K562 (cell line): ENCODE measurements at regions not wholly inside any gene's neighbourhood (a gene's known extent, or its start where the extent isn't known, plus 50 kb on each side); places are given as distances from the start of the nearest gene placed in this dataset.

Experiments
- ATAC-seq: fragments of 200-7000 bp; cut with Tn5 transposase; 3 replicates; pipeline ENCODE4 v1.9.1; 2020; ENCODE audit warnings: moderate library complexity
- BruUV-seq: library from RNA; stranded (reverse); fragments of 400-500 nt; replicated peaks from 2 replicates; lab custom pipeline; 2021; lab: Mats Ljungman, UMichigan
- CTCF ChIA-PET: fragments of 300-600 bp; formaldehyde crosslinking; extraction: SDS; loops from one replicate; lab custom pipeline; 2021; ENCODE audit warnings: low intra/inter-chr PET ratio; lab: Yijun Ruan, JAX
- POLR2A ChIA-PET: fragments of 300-600, 350-650 bp; sonication (Branson Sonifier 250); formaldehyde crosslinking; extraction: SDS; loops from one replicate; lab custom pipeline; 2021; ENCODE audit warnings: antibody characterized with exemption, inconsistent platforms; lab: Yijun Ruan, JAX
- DNase-seq, 4 experiments: peaks; one replicate each; pipeline versions ENCODE4 v3.0.0 to v3.0.0-alpha.2; 2011 to 2018; ENCODE audit warnings: low spot score in 3 of 4, mixed read lengths in 3 of 4; ENCODE audit errors: extremely low read depth in 1 of 4
- FAIRE-seq: peaks from 2 replicates; lab custom pipeline; 2011; peaks lifted over from hg19 to GRCh38; lab: Jason Lieb, UNC
- H2AFZ ChIP-seq: 2 replicates; pipeline ENCODE4 v1.6.0; 2011; ENCODE audit warnings: low read depth, low read length, control low read depth, inconsistent platforms
- H3K27ac ChIP-seq: fragments of 200-600 bp; 3 replicates; pipeline ENCODE4 v1.8.0; 2011; ENCODE audit warnings: low read depth, mild to moderate bottlenecking, control low read depth, inconsistent platforms, low read length, moderate library complexity, mixed read lengths; ENCODE audit errors: extremely low read depth
- H3K27me3 ChIP-seq, 2 experiments: fragments of 300-600 bp in 1 of 2; 2 replicates in 1 of 2; 3 replicates in 1 of 2; pipeline versions ENCODE4 v1.6.0 to v1.8.0; 2011; ENCODE audit warnings: inconsistent platforms in 2 of 2, low read length in 2 of 2, mild to moderate bottlenecking in 1 of 2, mixed read lengths in 1 of 2, moderate library complexity in 1 of 2; ENCODE audit not compliant: control insufficient read depth in 2 of 2, insufficient read depth in 2 of 2
- H3K36me3 ChIP-seq: fragments of 300-600 bp; 3 replicates; pipeline ENCODE4 v1.8.0; 2011; ENCODE audit warnings: mild to moderate bottlenecking, low read length, inconsistent platforms; ENCODE audit not compliant: control insufficient read depth, insufficient read depth
- H3K4me1 ChIP-seq, 2 experiments: fragments of 200-600 bp in 1 of 2; replicated peaks in 1 of 2; 2 replicates in 1 of 2; 3 replicates in 1 of 2; pipeline versions ENCODE4 v1.5.1 to v1.8.0; 2011; ENCODE audit warnings: inconsistent platforms in 2 of 2, low read length in 2 of 2, mild to moderate bottlenecking in 1 of 2, mixed read lengths in 1 of 2, moderate library complexity in 1 of 2; ENCODE audit not compliant: control insufficient read depth in 2 of 2, insufficient read depth in 2 of 2
- H3K4me2 ChIP-seq: 2 replicates; pipeline ENCODE4 v1.6.1; 2011; ENCODE audit warnings: low read length, control low read depth, inconsistent platforms, mixed read lengths; ENCODE audit not compliant: insufficient read depth
- H3K4me3 ChIP-seq: fragments of 200-600 bp; sonication (generic), shearing (Covaris generic); 2 replicates; pipeline ENCODE4 v1.5.1; 2016; ENCODE audit warnings: control low read depth, inconsistent platforms
- H3K79me2 ChIP-seq: fragments of 200-600 bp; 3 replicates; pipeline ENCODE4 v1.8.0; 2011; ENCODE audit warnings: low read length, inconsistent platforms; ENCODE audit not compliant: control insufficient read depth, insufficient read depth
- H3K9ac ChIP-seq, 2 experiments: 2 replicates each; pipeline versions ENCODE4 v1.6.0 to v1.6.1; 2011; ENCODE audit warnings: low read depth in 2 of 2, low read length in 2 of 2, control low read depth in 1 of 2, inconsistent platforms in 1 of 2, mild to moderate bottlenecking in 1 of 2, mixed read lengths in 1 of 2; ENCODE audit not compliant: insufficient read depth in 1 of 2
- H3K9me1 ChIP-seq: one replicate; pipeline ENCODE4 v1.6.0; 2011; ENCODE audit warnings: inconsistent platforms, mild to moderate bottlenecking, low read length, moderate library complexity; ENCODE audit not compliant: control insufficient read depth, insufficient read depth
- H3K9me3 ChIP-seq: replicated peaks from 2 replicates; pipeline ENCODE4 v1.5.1; 2011; ENCODE audit warnings: low read depth, low read length, inconsistent platforms; ENCODE audit not compliant: control insufficient read depth, insufficient read depth
- H4K20me1 ChIP-seq: replicated peaks from 2 replicates; pipeline ENCODE4 v1.6.1; 2011; ENCODE audit warnings: low read length, inconsistent platforms, mixed read lengths; ENCODE audit not compliant: control insufficient read depth, insufficient read depth
- ATF3 ChIP-seq, 2 experiments: fragments of 450-650 bp in 1 of 2; sonication (generic) in 1 of 2; formaldehyde crosslinking in 1 of 2; IDR thresholded peaks in 1 of 2; conservative IDR thresholded peaks in 1 of 2; 2 replicates each; pipeline versions ENCODE4 v1.6.1 to v1.8.1; 2016 to 2023; ENCODE audit warnings: mild to moderate bottlenecking in 2 of 2, moderate library complexity in 2 of 2, inconsistent platforms in 1 of 2, missing genetic modification reagents in 1 of 2
- ELF1 ChIP-seq: fragments of 200-800 bp; sonication (Bioruptor generic); IDR thresholded peaks from 2 replicates; pipeline ENCODE4 v1.6.1; 2016; ENCODE audit warnings: missing genetic modification characterization, missing compliant biosample characterization
- ETS2 ChIP-seq: IDR thresholded peaks from 2 replicates; pipeline ENCODE4 v1.6.1; 2016; ENCODE audit warnings: borderline replicate concordance, missing genetic modification characterization, mild to moderate bottlenecking, moderate library complexity, missing compliant biosample characterization; ENCODE audit not compliant: poor library complexity, severe bottlenecking
- MLX ChIP-seq, 2 experiments: fragments of 450-650 bp in 1 of 2; sonication (generic) in 1 of 2; formaldehyde crosslinking; conservative IDR thresholded peaks; 2 replicates each; pipeline versions ENCODE4 v1.4.0 to v1.8.1; 2020 to 2022; ENCODE audit warnings: mild to moderate bottlenecking in 1 of 2, missing genetic modification reagents in 1 of 2
- WGBS: fragments of 100-300 bp; shearing (Covaris generic); methylation state at CpG from one replicate; pipeline ENCODE4 v1.1.6; 2016; ENCODE audit warnings: low coverage, mixed read lengths; ENCODE audit not compliant: insufficient coverage; ENCODE audit errors: missing lambda C conversion rate; 5-methylcytosine and 5-hydroxymethylcytosine counted together
- in situ Hi-C: fragments of 300-500 bp; cut with MboI; formaldehyde crosslinking; loops from 4 replicates; pipeline ENCODE4 v1.15.0; 2018; ENCODE audit warnings: inconsistent platforms, mixed read lengths
- intact Hi-C: fragments of 100-400 bp; cut with micrococcal nuclease; formaldehyde crosslinking; loops from 2 replicates; pipeline ENCODE4 v1.14.2; 2022
- TF ChIP-seq, protein P1 (sequence below): sonication (generic); formaldehyde crosslinking; IDR thresholded peaks from 2 replicates; pipeline ENCODE4 v1.8.0; 2022; ENCODE audit warnings: missing genetic modification reagents, mild to moderate bottlenecking, borderline replicate concordance
- TF ChIP-seq, protein P2 (sequence below): fragments of 250-450 bp; sonication (Bioruptor Pico); IDR thresholded peaks from 2 replicates; pipeline ENCODE4 v1.5.0; 2022; ENCODE audit warnings: mild to moderate bottlenecking

GRCh38 chr2:217471319-217471718, 531.5 kb downstream of the TNS1 start:
- H3K4me3 ChIP-seq: no peak overlapping the region
- H3K4me2 ChIP-seq: no peak overlapping the region
- CTCF ChIA-PET: no interaction called here
- H3K9me1 ChIP-seq: no peaks in the 10 kb centered on the region
- H3K9ac ChIP-seq: no peak overlapping the region
- no peak for DNase-seq
- no peak for FAIRE-seq
- H3K27me3 ChIP-seq: no peaks in the 10 kb centered on the region
- no peaks in the 10 kb centered on the region for H3K4me1 ChIP-seq
- no peak for ATAC-seq
- no peaks in the 10 kb centered on the region for H3K9me3 ChIP-seq
- H3K27ac ChIP-seq: no peak overlapping the region
- no TSS peak for BruUV-seq
- intact Hi-C loops (no loop called here), in situ Hi-C loops (no loop called here)
- H2AFZ ChIP-seq: no peak overlapping the region
- H3K79me2 ChIP-seq: no peaks in the 10 kb centered on the region
- no peaks in the 10 kb centered on the region for H4K20me1 ChIP-seq
- POLR2A ChIA-PET: no interaction called here
- TF ChIP-seq, protein P1, sequence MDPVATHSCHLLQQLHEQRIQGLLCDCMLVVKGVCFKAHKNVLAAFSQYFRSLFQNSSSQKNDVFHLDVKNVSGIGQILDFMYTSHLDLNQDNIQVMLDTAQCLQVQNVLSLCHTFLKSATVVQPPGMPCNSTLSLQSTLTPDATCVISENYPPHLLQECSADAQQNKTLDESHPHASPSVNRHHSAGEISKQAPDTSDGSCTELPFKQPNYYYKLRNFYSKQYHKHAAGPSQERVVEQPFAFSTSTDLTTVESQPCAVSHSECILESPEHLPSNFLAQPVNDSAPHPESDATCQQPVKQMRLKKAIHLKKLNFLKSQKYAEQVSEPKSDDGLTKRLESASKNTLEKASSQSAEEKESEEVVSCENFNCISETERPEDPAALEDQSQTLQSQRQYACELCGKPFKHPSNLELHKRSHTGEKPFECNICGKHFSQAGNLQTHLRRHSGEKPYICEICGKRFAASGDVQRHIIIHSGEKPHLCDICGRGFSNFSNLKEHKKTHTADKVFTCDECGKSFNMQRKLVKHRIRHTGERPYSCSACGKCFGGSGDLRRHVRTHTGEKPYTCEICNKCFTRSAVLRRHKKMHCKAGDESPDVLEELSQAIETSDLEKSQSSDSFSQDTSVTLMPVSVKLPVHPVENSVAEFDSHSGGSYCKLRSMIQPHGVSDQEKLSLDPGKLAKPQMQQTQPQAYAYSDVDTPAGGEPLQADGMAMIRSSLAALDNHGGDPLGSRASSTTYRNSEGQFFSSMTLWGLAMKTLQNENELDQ (CRISPR knock-in tag): no peak
- H3K36me3 ChIP-seq: no peaks in the 10 kb centered on the region
- 14% methylated on average over 1 of the region's 1 CpG for WGBS

DNA sequence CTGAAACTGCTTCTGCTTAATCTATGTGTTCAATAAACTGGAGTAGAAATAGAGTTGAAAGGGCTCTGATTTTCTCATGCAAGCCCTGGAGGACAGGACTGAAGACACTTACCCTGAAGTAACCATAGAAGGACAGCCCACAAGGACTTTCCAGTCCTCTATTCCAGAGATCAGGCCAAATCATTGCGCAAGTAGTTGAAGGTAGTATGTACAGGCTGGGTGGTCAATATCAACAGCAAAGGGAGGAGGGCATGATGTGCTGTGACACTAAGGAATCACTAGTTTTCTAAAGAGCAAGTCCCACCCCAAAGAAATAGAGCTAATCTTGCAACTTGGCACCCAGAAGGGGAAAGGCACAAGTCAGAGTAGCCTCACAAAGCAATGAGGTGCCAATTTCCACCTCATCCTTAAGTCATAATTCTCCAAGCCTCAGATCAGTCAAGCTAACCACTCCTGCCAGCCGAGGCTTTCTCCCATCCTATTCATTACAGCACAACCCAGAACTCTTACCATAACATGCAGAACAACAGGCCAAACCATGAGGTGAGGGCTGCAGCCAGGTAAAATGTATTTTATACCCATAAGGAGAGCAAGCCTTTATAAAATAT, 533.5 kb downstream of the TNS1 start:
- Histone ChIP-seq H3K9me3 (no peaks in the 10 kb centered on the region), H3K27ac (no peak overlapping the region), H3K4me2 (no peak overlapping the region), H3K9me1 (no peaks in the 10 kb centered on the region), H3K9ac (no peak overlapping the region), H3K4me3 (no peak overlapping the region), H3K4me1 (no peaks in the 10 kb centered on the region), H2AFZ (no peak overlapping the region), H3K36me3 (no peaks in the 10 kb centered on the region), H3K79me2 (no peaks in the 10 kb centered on the region), H3K27me3 (no peaks in the 10 kb centered on the region), H4K20me1 (no peaks in the 10 kb centered on the region)
- no peak for ATAC-seq
- 0% methylated on average over 2 of the region's 2 CpGs for WGBS
- ChIA-PET CTCF (no interaction called here), POLR2A (interaction anchor here (0.5 kb wide), 1 partner anchor 35 kb away, joined by 3 read pairs; no protein-coding TSS in a partner anchor)
- no peak for FAIRE-seq
- intact Hi-C loops: no loop called here
- BruUV-seq: no TSS peak
- DNase-seq: no peak
- in situ Hi-C loops: no loop called here
- TF ChIP-seq, protein P2, sequence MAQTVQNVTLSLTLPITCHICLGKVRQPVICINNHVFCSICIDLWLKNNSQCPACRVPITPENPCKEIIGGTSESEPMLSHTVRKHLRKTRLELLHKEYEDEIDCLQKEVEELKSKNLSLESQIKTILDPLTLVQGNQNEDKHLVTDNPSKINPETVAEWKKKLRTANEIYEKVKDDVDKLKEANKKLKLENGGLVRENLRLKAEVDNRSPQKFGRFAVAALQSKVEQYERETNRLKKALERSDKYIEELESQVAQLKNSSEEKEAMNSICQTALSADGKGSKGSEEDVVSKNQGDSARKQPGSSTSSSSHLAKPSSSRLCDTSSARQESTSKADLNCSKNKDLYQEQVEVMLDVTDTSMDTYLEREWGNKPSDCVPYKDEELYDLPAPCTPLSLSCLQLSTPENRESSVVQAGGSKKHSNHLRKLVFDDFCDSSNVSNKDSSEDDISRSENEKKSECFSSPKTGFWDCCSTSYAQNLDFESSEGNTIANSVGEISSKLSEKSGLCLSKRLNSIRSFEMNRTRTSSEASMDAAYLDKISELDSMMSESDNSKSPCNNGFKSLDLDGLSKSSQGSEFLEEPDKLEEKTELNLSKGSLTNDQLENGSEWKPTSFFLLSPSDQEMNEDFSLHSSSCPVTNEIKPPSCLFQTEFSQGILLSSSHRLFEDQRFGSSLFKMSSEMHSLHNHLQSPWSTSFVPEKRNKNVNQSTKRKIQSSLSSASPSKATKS (CRISPR knock-in tag): no peak
- TF ChIP-seq ATF3 (IDR thresholded peaks at IDR 0.05) (no peak), ATF3 (CRISPR knock-in tag; conservative IDR thresholded peaks at IDR 0.05) (no peak), MLX (CRISPR knock-in tag; conservative IDR thresholded peaks at IDR 0.05) (no peak), ELF1 (no peak), ETS2 (tag) (no peak)
